GM12875 (cell line): ENCODE measurements at regions not wholly inside any gene's neighbourhood (a gene's known extent, or its start where the extent isn't known, plus 50 kb on each side); places are given as distances from the start of the nearest gene placed in this dataset.

ENCODE experiments used
- H3K4me3 ChIP-seq: one replicate; pipeline ENCODE4 v1.5.1; 2011; ENCODE audit warnings: low read depth, low read length, control low read depth
- CTCF ChIP-seq: IDR thresholded peaks from 2 replicates; pipeline ENCODE4 v1.5.1; 2011; ENCODE audit warnings: low read depth, mild to moderate bottlenecking, control low read depth, inconsistent platforms, low read length, moderate library complexity, borderline replicate concordance; ENCODE audit not compliant: insufficient read depth

GRCh38 chr14:65281991-65282895 is 130.3 kb upstream of the FUT8 start:
- no peak overlapping the region for H3K4me3 ChIP-seq
- TF ChIP-seq CTCF = no peak

- H3K4me3 ChIP-seq = no peak overlapping the region
- no peak for TF ChIP-seq CTCF
Measured at GRCh38 chr14:65282896-65283253, 129.7 kb upstream of the FUT8 start.

DNA sequence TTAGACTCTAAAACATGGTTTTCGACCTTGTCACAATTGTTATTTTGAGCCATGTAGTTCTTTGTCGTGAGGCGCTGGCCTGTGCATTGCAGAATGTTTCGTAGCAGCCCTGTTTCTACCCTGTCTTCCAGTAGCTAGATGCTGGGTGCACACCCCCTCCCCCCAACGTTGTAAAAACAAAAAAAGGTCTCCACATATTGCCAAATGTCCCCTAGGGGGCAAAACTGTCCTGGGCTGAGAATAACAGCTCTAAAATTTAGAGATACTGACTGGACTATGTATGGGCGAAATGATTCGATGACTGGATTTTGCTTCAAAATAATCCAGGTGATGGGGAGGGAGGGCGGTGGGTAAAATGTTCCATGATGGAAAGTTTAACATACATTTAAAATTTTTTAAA is 126.1 kb upstream of the FUT8 start:
- peak; percentile 57; the same call in 1 of the 2 replicates for TF ChIP-seq CTCF
- no peak overlapping the region for H3K4me3 ChIP-seq

GRCh38 chr14:65287264-65288131 is 125.0 kb upstream of the FUT8 start:
- 0 out of 2 replicates have a peak, but pooled peaks have one; percentile 7 for TF ChIP-seq CTCF
- peak overlapping the region; percentile 21 for H3K4me3 ChIP-seq

- H3K4me3 ChIP-seq = no peak overlapping the region
- no peak for TF ChIP-seq CTCF
Measured at GRCh38 chr14:65290830-65291229, 121.7 kb upstream of the FUT8 start.

DNA sequence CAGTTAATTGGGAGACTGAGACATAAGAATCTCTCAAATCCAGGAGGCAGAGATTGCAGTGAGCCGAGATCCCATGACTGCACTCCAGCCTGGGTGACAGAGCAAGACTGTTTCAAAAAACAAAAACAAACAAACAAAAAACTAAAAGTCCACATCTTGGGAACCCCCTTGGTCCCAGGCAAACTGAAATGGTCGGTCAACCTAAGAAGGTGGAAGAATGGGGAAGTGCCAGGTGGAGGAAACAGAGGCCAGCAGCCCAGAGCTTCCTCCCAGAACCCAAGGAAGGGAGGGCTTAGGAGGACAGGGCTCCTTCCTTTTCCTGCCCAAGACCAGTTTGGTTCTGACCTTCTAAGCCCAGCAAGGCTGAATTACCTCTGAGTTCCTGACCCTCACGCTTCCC is 121.0 kb upstream of the FUT8 start:
- TF ChIP-seq CTCF = no peak
- H3K4me3 ChIP-seq = no peak overlapping the region
